Activated CD8-positive, alpha-beta T cell treated with anti-CD3 and anti-CD28 coated beads for 36 hours (primary cell): ENCODE measurements at regions not wholly inside any gene's neighbourhood (a gene's known extent, or its start where the extent isn't known, plus 50 kb on each side); places are given as distances from the start of the nearest gene placed in this dataset.

Experiments used
- ATAC-seq: fragments of 200-7000 bp; cut with Tn5 transposase; one replicate; pipeline ENCODE4 v1.10.0; 2021; ENCODE audit warnings: mild to moderate bottlenecking, moderate library complexity
- CTCF ChIA-PET: fragments of 350-600 bp; sonication (Branson Sonifier 250); formaldehyde crosslinking; loops from one replicate; lab custom pipeline; 2021; ENCODE audit warnings: antibody characterized with exemption; lab: Charles Lee
- POLR2A ChIA-PET: fragments of 350-600 bp; sonication (Branson Sonifier 250); formaldehyde crosslinking; loops from one replicate; lab custom pipeline; 2021; ENCODE audit warnings: antibody characterized with exemption; lab: Charles Lee
- DNase-seq: peaks from one replicate; pipeline ENCODE4 v3.0.0-alpha.2; 2020
- H3K27ac Mint-ChIP-seq: one replicate; pipeline ENCODE4 v1.8.0; 2021; ENCODE audit warnings: mild to moderate bottlenecking, mixed read lengths
- H3K27me3 Mint-ChIP-seq: one replicate; pipeline ENCODE4 v1.8.0; 2021; ENCODE audit warnings: mixed read lengths
- H3K36me3 Mint-ChIP-seq: one replicate; pipeline ENCODE4 v1.8.0; 2021; ENCODE audit warnings: low read depth, mixed read lengths
- H3K4me1 Mint-ChIP-seq: one replicate; pipeline ENCODE4 v1.8.0; 2021; ENCODE audit warnings: low read depth, mixed read lengths
- H3K4me3 Mint-ChIP-seq: one replicate; pipeline ENCODE4 v1.8.0; 2021; ENCODE audit warnings: mild to moderate bottlenecking, moderate library complexity, mixed read lengths
- H3K9me3 Mint-ChIP-seq: one replicate; pipeline ENCODE4 v1.8.0; 2021; ENCODE audit warnings: mixed read lengths
- CTCF ChIP-seq: fragments of 200-600 bp; IDR thresholded peaks from one replicate; pipeline ENCODE4 v1.8.0; 2022; ENCODE audit warnings: antibody characterized with exemption, mild to moderate bottlenecking
- intact Hi-C: fragments of 100-400 bp; cut with micrococcal nuclease; formaldehyde crosslinking; loops from one replicate; pipeline ENCODE4 v1.10.0; 2022

- H3K27ac Mint-ChIP-seq = no peak overlapping the region
- H3K9me3 Mint-ChIP-seq = no peaks in the 10 kb centered on the region
- H3K4me1 Mint-ChIP-seq = no peaks in the 10 kb centered on the region
- no peak overlapping the region for H3K4me3 Mint-ChIP-seq
- ChIA-PET CTCF (no interaction called here), POLR2A (no interaction called here)
- no peaks in the 10 kb centered on the region for H3K27me3 Mint-ChIP-seq
- intact Hi-C loops = no loop called here
- no peak for TF ChIP-seq CTCF
- ATAC-seq (no peak), DNase-seq (no peak)
- H3K36me3 Mint-ChIP-seq = no peaks in the 10 kb centered on the region
Observed at GRCh38 chr2:60002183-60002867, 551.1 kb downstream of the BCL11A start.

GRCh38 chr2:60000686-60001085 lies 552.8 kb downstream of the BCL11A start:
- Mint-ChIP-seq H3K27me3 (no peaks in the 10 kb centered on the region), H3K27ac (no peak overlapping the region), H3K9me3 (no peaks in the 10 kb centered on the region), H3K4me3 (no peak overlapping the region), H3K4me1 (no peaks in the 10 kb centered on the region), H3K36me3 (no peaks in the 10 kb centered on the region)
- no peak for ATAC-seq
- DNase-seq = no peak
- intact Hi-C loops = no loop called here
- ChIA-PET POLR2A (no interaction called here), CTCF (no interaction called here)
- TF ChIP-seq CTCF = no peak

GRCh38 chr2:59998324-59998723 lies 555.1 kb downstream of the BCL11A start:
- TF ChIP-seq CTCF = no peak
- H3K27me3 Mint-ChIP-seq = no peaks in the 10 kb centered on the region
- ChIA-PET POLR2A (no interaction called here), CTCF (no interaction called here)
- no peak overlapping the region for H3K4me3 Mint-ChIP-seq
- no peak for ATAC-seq
- no peaks in the 10 kb centered on the region for H3K9me3 Mint-ChIP-seq
- H3K27ac Mint-ChIP-seq = no peak overlapping the region
- DNase-seq = no peak
- no peaks in the 10 kb centered on the region for H3K4me1 Mint-ChIP-seq
- H3K36me3 Mint-ChIP-seq = no peaks in the 10 kb centered on the region
- intact Hi-C loops = no loop called here

- Mint-ChIP-seq H3K4me1 (no peaks in the 10 kb centered on the region), H3K4me3 (no peak overlapping the region), H3K27me3 (no peaks in the 10 kb centered on the region), H3K9me3 (no peaks in the 10 kb centered on the region), H3K36me3 (no peaks in the 10 kb centered on the region), H3K27ac (no peak overlapping the region)
- ChIA-PET CTCF (no interaction called here), POLR2A (no interaction called here)
- no peak for TF ChIP-seq CTCF
- DNase-seq = no peak
- intact Hi-C loops = no loop called here
- ATAC-seq = no peak
Observed at GRCh38 chr2:59997371-59997770, 556.1 kb downstream of the BCL11A start.

GRCh38 chr2:59996855-59997254 lies 556.6 kb downstream of the BCL11A start:
- Mint-ChIP-seq H3K9me3 (no peaks in the 10 kb centered on the region), H3K36me3 (no peaks in the 10 kb centered on the region), H3K4me1 (no peaks in the 10 kb centered on the region), H3K27me3 (no peaks in the 10 kb centered on the region), H3K27ac (no peak overlapping the region), H3K4me3 (no peak overlapping the region)
- ATAC-seq = no peak
- ChIA-PET POLR2A (no interaction called here), CTCF (no interaction called here)
- intact Hi-C loops = no loop called here
- TF ChIP-seq CTCF = no peak
- DNase-seq = no peak
